GM12873 (cell line): ENCODE measurements at regions not wholly inside any gene's neighbourhood (a gene's known extent, or its start where the extent isn't known, plus 50 kb on each side); places are given as distances from the start of the nearest gene placed in this dataset.

Source experiments
- TF ChIP-seq, protein P1 (sequence below): IDR thresholded peaks from 2 replicates; pipeline ENCODE4 v1.5.1; 2012; ENCODE audit warnings: low read depth, mild to moderate bottlenecking, moderate library complexity, low read length, control low read depth; ENCODE audit not compliant: insufficient read depth; ENCODE audit errors: missing control alignments

DNA sequence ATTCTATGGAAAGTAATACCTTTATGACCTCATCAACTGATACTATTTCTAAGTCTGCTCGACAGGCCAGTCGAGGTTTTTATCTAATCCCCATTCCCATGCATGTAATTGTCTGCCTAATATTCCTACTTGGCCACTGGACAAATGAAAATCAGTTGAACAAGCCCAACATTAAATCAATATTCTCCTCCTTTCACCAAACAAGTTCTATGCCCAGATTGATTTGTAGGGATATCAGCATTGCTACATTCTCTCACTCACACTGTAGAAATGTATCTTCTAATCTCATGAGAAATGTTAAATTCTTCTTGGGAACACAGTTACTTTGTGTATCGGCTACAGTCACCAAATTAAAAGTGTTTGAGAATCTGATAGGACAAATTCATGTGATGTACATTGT, 208.8 kb upstream of the CTNND2 start:
- TF ChIP-seq, protein P1, sequence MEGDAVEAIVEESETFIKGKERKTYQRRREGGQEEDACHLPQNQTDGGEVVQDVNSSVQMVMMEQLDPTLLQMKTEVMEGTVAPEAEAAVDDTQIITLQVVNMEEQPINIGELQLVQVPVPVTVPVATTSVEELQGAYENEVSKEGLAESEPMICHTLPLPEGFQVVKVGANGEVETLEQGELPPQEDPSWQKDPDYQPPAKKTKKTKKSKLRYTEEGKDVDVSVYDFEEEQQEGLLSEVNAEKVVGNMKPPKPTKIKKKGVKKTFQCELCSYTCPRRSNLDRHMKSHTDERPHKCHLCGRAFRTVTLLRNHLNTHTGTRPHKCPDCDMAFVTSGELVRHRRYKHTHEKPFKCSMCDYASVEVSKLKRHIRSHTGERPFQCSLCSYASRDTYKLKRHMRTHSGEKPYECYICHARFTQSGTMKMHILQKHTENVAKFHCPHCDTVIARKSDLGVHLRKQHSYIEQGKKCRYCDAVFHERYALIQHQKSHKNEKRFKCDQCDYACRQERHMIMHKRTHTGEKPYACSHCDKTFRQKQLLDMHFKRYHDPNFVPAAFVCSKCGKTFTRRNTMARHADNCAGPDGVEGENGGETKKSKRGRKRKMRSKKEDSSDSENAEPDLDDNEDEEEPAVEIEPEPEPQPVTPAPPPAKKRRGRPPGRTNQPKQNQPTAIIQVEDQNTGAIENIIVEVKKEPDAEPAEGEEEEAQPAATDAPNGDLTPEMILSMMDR: no peak

DNA sequence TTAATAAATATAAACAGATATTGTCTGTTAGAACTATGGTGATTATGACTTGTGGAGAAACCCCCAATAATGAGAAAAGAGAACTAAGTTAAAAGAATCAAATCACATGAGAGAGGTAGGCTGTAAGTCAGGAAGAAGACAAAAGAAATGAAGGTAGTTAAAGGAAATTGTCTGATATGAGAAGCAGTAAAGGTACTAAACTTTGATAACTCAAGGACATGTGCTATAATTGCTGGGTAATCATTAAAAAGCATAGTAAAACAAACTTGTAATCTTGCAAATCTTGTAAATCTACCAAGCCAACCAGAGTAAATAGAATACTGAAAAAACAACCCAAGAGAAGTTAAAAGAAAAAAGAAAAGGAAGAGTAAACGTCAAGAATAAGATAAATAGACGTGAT, 207.0 kb upstream of the CTNND2 start:
- TF ChIP-seq, protein P1: no peak

DNA sequence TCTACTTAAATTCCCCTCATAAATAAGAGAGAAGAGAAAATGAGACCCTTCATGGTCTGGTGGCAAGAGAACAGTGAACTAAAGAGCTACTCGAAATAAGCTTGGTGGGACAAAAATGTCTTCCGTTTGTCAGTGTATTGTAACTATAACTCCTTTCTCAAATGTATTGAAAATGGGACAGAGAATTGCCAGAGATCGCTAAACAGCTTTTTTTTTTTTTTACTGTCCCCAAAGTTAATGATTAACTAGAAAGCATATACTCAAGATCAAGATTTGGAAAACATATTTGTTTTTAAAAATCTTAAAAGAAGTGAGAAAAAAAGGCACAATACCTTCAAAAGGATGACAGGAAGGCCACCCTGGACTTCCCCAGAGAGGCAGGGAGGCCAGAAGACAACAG, 206.4 kb upstream of the CTNND2 start:
- TF ChIP-seq, protein P1: no peak

DNA sequence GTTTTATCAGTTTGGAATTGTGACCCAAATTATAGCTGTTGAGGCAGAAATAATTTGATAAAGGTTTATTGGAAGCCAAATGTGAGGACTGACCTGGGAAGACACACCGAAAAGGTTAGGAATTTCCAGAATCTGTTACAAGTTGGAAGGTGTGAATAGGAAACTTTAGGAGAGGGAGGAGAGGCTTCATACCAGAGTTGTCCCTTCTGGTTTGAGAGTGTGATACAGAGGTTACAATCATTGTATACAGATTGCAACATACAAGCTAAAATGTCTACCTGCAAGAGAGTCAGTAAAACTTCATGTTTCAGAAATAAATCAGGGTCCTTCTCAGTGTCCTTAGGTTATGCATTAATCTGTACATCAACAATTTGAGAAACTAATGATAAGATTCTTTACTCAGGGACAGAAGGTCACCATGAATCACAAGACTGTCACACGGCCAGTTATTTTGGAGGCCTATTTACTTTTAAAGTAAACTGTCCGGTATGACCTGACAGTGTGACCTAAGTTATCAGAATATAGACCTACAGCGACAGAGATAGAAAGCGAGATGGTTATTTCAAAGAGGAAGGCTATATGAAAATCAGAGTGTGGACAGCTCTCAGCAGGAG, 204.9 kb upstream of the CTNND2 start:
- TF ChIP-seq, protein P1: no peak

DNA sequence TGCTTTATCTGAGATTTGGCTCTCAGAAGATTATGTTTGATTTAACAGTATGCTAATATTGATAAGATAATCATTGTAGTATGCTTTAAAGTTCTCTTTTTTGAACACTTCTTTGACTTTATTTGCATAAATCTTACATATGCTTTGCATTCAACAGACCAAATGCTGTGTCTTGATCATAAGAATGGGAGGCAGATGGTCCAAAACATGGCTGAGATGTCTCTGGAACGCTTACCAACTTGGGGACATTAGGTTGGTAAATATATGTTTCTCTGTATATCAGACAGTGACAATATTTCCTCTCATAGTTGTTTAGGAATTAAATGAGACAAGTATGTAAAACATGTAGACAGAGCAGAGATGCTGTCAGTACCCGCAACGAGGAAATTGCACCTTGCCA, 197.9 kb upstream of the CTNND2 start:
- TF ChIP-seq, protein P1: no peak

DNA sequence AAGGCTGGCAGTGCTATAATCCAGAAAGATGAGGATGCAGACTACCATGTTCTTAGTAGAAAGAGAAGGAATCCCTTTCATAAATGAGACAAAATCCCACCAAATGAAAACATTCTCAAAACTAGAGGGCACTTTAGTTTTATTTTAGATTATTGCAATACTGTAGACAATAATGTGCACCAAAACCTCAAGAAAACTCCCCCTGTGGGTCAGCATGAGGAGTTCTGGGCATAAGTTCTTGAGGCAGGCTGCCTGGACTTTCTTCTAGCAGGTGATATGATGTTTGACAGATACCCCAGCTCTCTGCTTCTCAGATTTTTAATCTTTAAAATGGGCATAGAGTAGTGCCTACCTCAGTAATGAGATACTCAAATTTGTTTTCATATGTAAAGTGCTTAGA, 196.3 kb upstream of the CTNND2 start:
- TF ChIP-seq, protein P1: no peak

DNA sequence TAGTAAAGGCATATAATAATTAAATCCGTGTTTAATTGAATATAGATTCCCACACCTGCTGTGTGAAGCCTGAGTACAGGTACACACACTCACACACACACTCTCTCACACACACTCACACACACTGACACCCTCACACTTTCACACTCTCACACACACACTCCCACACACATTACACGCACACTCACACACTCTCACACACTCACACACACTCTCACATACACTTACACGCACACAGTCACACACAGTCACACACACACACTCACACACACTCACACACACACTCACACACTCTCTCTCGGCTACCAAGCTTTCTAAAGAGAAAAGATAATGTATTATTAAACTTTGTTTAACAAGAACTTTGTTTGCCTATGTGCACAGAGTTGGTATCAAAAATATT, 195.1 kb upstream of the CTNND2 start:
- TF ChIP-seq, protein P1: no peak
